T-cell (primary cell): ENCODE measurements at regions not wholly inside any gene's neighbourhood (a gene's known extent, or its start where the extent isn't known, plus 50 kb on each side); places are given as distances from the start of the nearest gene placed in this dataset.

Experiments
- ATAC-seq, 4 experiments: fragments of 200-7000 bp in 3 of 4; fragments of 150-1000 bp in 1 of 4; cut with Tn5 transposase; replicated peaks in 1 of 4; 1 replicate in 3 of 4; 2 replicates in 1 of 4; pipeline ENCODE4 v1.10.0; 2021; ENCODE audit warnings: moderate library complexity in 3 of 4, mild to moderate bottlenecking in 2 of 4, moderate number of reproducible peaks in 1 of 4
- CTCF ChIA-PET, 2 donors: fragments of 300-600 bp; sonication (Branson Sonifier 250); formaldehyde crosslinking; loops; one replicate each; lab custom pipeline; 2022; ENCODE audit warnings: antibody characterized with exemption in 2 of 2; lab: Charles Lee
- POLR2A ChIA-PET, 2 donors: fragments of 300-600 bp; sonication (Branson Sonifier 250); formaldehyde crosslinking; loops; one replicate each; lab custom pipeline; 2022; ENCODE audit warnings: antibody characterized with exemption in 2 of 2; lab: Charles Lee
- DNase-seq, 35 experiments: peaks; one replicate each; pipeline versions ENCODE4 v3.0.0 to v3.0.0-alpha.2; 2013 to 2023
- H3K27ac ChIP-seq: one replicate; pipeline ENCODE4 v1.5.1; 2013; ENCODE audit warnings: low read length
- H3K27me3 ChIP-seq, 2 experiments: replicated peaks in 1 of 2; 1 replicate in 1 of 2; 2 replicates in 1 of 2; pipeline versions ENCODE4 v1.6.1 to v1.7.0; 2013; ENCODE audit warnings: low read length in 1 of 2, mixed read lengths in 1 of 2; ENCODE audit not compliant: control insufficient read depth in 2 of 2, insufficient read depth in 2 of 2; ENCODE audit errors: extremely low read depth in 1 of 2
- H3K36me3 ChIP-seq, 2 donors: 1 replicate in 1 of 2; 2 replicates in 1 of 2; pipeline versions ENCODE4 v1.6.1 to v1.7.0; 2013; ENCODE audit warnings: low read length in 1 of 2; ENCODE audit not compliant: control insufficient read depth in 2 of 2, insufficient read depth in 1 of 2; ENCODE audit errors: extremely low read depth in 1 of 2
- H3K4me1 ChIP-seq, 2 experiments: 1 replicate in 1 of 2; 2 replicates in 1 of 2; pipeline versions ENCODE4 v1.6.1 to v1.7.0; 2013; ENCODE audit warnings: low read length in 2 of 2, mixed read lengths in 1 of 2; ENCODE audit not compliant: insufficient read depth in 2 of 2, control insufficient read depth in 1 of 2; ENCODE audit errors: extremely low read depth in 1 of 2
- H3K4me3 ChIP-seq, 2 donors: 1 replicate in 1 of 2; 2 replicates in 1 of 2; pipeline versions ENCODE4 v1.5.1 to v1.7.0; 2013; ENCODE audit warnings: mild to moderate bottlenecking in 2 of 2, low read length in 1 of 2, moderate library complexity in 1 of 2; ENCODE audit not compliant: control insufficient read depth in 1 of 2; ENCODE audit errors: extremely low read depth in 1 of 2
- H3K9me3 ChIP-seq: 2 replicates; pipeline ENCODE4 v1.7.0; 2013
- H3K27ac Mint-ChIP-seq, 2 donors: one replicate each; pipeline ENCODE4 v1.8.0; 2020 to 2021; ENCODE audit warnings: mild to moderate bottlenecking in 2 of 2, mixed read lengths in 2 of 2
- H3K27me3 Mint-ChIP-seq, 2 donors: one replicate each; pipeline ENCODE4 v1.8.0; 2021 to 2022; ENCODE audit warnings: mixed read lengths in 2 of 2
- H3K36me3 Mint-ChIP-seq: one replicate; pipeline ENCODE4 v1.8.0; 2021; ENCODE audit warnings: mixed read lengths
- H3K4me1 Mint-ChIP-seq, 3 donors: one replicate each; pipeline ENCODE4 v1.8.0; 2020 to 2022; ENCODE audit warnings: mixed read lengths in 3 of 3, mild to moderate bottlenecking in 1 of 3
- H3K4me3 Mint-ChIP-seq, 3 donors: one replicate each; pipeline ENCODE4 v1.8.0; 2020 to 2022; ENCODE audit warnings: mild to moderate bottlenecking in 3 of 3, mixed read lengths in 3 of 3, moderate library complexity in 3 of 3
- H3K9me3 Mint-ChIP-seq, 3 donors: one replicate each; pipeline ENCODE4 v1.8.0; 2020 to 2022; ENCODE audit warnings: mixed read lengths in 3 of 3
- WGBS: methylation state at CpG from one replicate; pipeline ENCODE4 v1.1.5; 2013; ENCODE audit warnings: missing lambda C conversion rate; ENCODE audit not compliant: insufficient coverage; 5-methylcytosine and 5-hydroxymethylcytosine counted together

GRCh38 chr2:226603606-226604005 is 196.0 kb downstream of the IRS1 start:
- no peak overlapping the region for H3K27ac Mint-ChIP-seq
- H3K36me3 Mint-ChIP-seq: no peaks in the 10 kb centered on the region
- H3K4me1 Mint-ChIP-seq: peaks cover 1 to 13% (median 12%) of the 10 kb centered on the region in 3 donors
- H3K4me1 ChIP-seq: no peaks in the 10 kb centered on the region
- H3K9me3 Mint-ChIP-seq: no peaks in the 10 kb centered on the region
- ChIA-PET POLR2A (no interaction called here), CTCF (interaction anchor here in 1 of 2 donors (0.6 kb wide), 1 partner anchor 36 kb away, joined by 3 read pairs; no protein-coding TSS in a partner anchor)
- no peak for DNase-seq
- H3K27me3 Mint-ChIP-seq: peaks cover 8 to 14% of the 10 kb centered on the region in 2 donors
- H3K27me3 ChIP-seq: no peaks in the 10 kb centered on the region
- no peak overlapping the region for H3K4me3 Mint-ChIP-seq
- H3K9me3 ChIP-seq: no peaks in the 10 kb centered on the region
- no peak for ATAC-seq
- no peaks in the 10 kb centered on the region for H3K36me3 ChIP-seq
- no peak overlapping the region for H3K4me3 ChIP-seq
- no peak overlapping the region for H3K27ac ChIP-seq
- 86% methylated on average over 1 of the region's 1 CpG for WGBS

- Mint-ChIP-seq H3K36me3 (no peaks in the 10 kb centered on the region), H3K4me3 (no peak overlapping the region), H3K4me1 (no peaks in the 10 kb centered on the region), H3K27ac (no peak overlapping the region), H3K9me3 (no peaks in the 10 kb centered on the region), H3K27me3 (peaks cover 8 to 19% of the 10 kb centered on the region in 2 donors)
- no peak for DNase-seq
- WGBS: no CpG with 5 or more reads among the region's 4 CpGs
- Histone ChIP-seq H3K27me3 (no peaks in the 10 kb centered on the region), H3K27ac (no peak overlapping the region), H3K4me1 (no peaks in the 10 kb centered on the region), H3K36me3 (no peaks in the 10 kb centered on the region), H3K4me3 (no peak overlapping the region), H3K9me3 (no peaks in the 10 kb centered on the region)
- ChIA-PET CTCF (interaction anchor here in 1 of 2 donors (0.6 kb wide), 1 partner anchor 99 kb away, joined by 4 read pairs; no protein-coding TSS in a partner anchor), POLR2A (interaction anchor here in 1 of 2 donors (0.6 kb wide), 1 partner anchor 415 kb away, joined by 3 read pairs; no protein-coding TSS in a partner anchor)
- ATAC-seq: no peak
These were observed 197.5 kb downstream of the IRS1 start for GRCh38 chr2:226601881-226602662.

- Histone ChIP-seq H3K36me3 (no peaks in the 10 kb centered on the region), H3K27ac (no peak overlapping the region), H3K4me3 (no peak overlapping the region), H3K4me1 (no peaks in the 10 kb centered on the region), H3K27me3 (no peaks in the 10 kb centered on the region), H3K9me3 (no peaks in the 10 kb centered on the region)
- peaks cover 15 to 27% of the 10 kb centered on the region in 2 donors for H3K27me3 Mint-ChIP-seq
- POLR2A ChIA-PET: no interaction called here
- no peaks in the 10 kb centered on the region for H3K4me1 Mint-ChIP-seq
- DNase-seq (no peak), ATAC-seq (no peak)
- no peak overlapping the region for H3K4me3 Mint-ChIP-seq
- H3K27ac Mint-ChIP-seq: no peak overlapping the region
- CTCF ChIA-PET: no interaction called here
- no peaks in the 10 kb centered on the region for H3K36me3 Mint-ChIP-seq
- H3K9me3 Mint-ChIP-seq: no peaks in the 10 kb centered on the region
- 50% methylated on average over 2 of the region's 5 CpGs for WGBS
These were observed 198.8 kb downstream of the IRS1 start for GRCh38 chr2:226600802-226601201.

GRCh38 chr2:226600184-226600583 is 199.4 kb downstream of the IRS1 start:
- no CpG with 5 or more reads among the region's 5 CpGs for WGBS
- CTCF ChIA-PET: no interaction called here
- H3K27me3 Mint-ChIP-seq: peaks cover 15 to 27% of the 10 kb centered on the region in 2 donors

GRCh38 chr2:226589043-226589442 is 210.6 kb downstream of the IRS1 start:
- Mint-ChIP-seq H3K4me3 (no peak overlapping the region), H3K4me1 (no peaks in the 10 kb centered on the region), H3K27me3 (peaks cover 12 to 14% of the 10 kb centered on the region in 2 donors), H3K27ac (no peak overlapping the region), H3K36me3 (no peaks in the 10 kb centered on the region), H3K9me3 (no peaks in the 10 kb centered on the region)
- Histone ChIP-seq H3K4me3 (no peak overlapping the region), H3K27me3 (peaks cover 0 to 8% of the 10 kb centered on the region in 2 experiments), H3K4me1 (no peaks in the 10 kb centered on the region), H3K27ac (no peak overlapping the region), H3K9me3 (no peaks in the 10 kb centered on the region), H3K36me3 (no peaks in the 10 kb centered on the region)
- CTCF ChIA-PET: no interaction called here
- DNase-seq (no peak), ATAC-seq (no peak)
- POLR2A ChIA-PET: no interaction called here

More at GRCh38 chr2:226600184-226600583, 199.4 kb downstream of the IRS1 start:
- POLR2A ChIA-PET: no interaction called here
- ATAC-seq (no peak), DNase-seq (no peak)
- no peaks in the 10 kb centered on the region for H3K9me3 ChIP-seq
- H3K27me3 ChIP-seq: no peaks in the 10 kb centered on the region
- no peaks in the 10 kb centered on the region for H3K4me1 Mint-ChIP-seq
- H3K4me1 ChIP-seq: no peaks in the 10 kb centered on the region
- no peaks in the 10 kb centered on the region for H3K36me3 Mint-ChIP-seq
- H3K27ac Mint-ChIP-seq: no peak overlapping the region
- no peak overlapping the region for H3K4me3 ChIP-seq
- H3K4me3 Mint-ChIP-seq: no peak overlapping the region
- no peak overlapping the region for H3K27ac ChIP-seq
- no peaks in the 10 kb centered on the region for H3K9me3 Mint-ChIP-seq
- H3K36me3 ChIP-seq: no peaks in the 10 kb centered on the region

GRCh38 chr2:226585130-226585561 is 214.5 kb downstream of the IRS1 start:
- H3K27me3 Mint-ChIP-seq: peaks cover 9 to 19% of the 10 kb centered on the region in 2 donors

More at GRCh38 chr2:226585130-226585561, 214.5 kb downstream of the IRS1 start:
- DNase-seq: no peak
- H3K9me3 ChIP-seq: no peaks in the 10 kb centered on the region
- no peak overlapping the region for H3K4me3 ChIP-seq
- no peaks in the 10 kb centered on the region for H3K4me1 Mint-ChIP-seq
- no peak overlapping the region for H3K27ac Mint-ChIP-seq
- no peaks in the 10 kb centered on the region for H3K27me3 ChIP-seq
- no peaks in the 10 kb centered on the region for H3K4me1 ChIP-seq
- no peak for ATAC-seq
- H3K27ac ChIP-seq: no peak overlapping the region
- POLR2A ChIA-PET: no interaction called here
- no peaks in the 10 kb centered on the region for H3K36me3 Mint-ChIP-seq
- H3K4me3 Mint-ChIP-seq: no peak overlapping the region
- CTCF ChIA-PET: interaction anchor here (0.6 to 0.7 kb wide), 2 partner anchors 150 to 210 kb away, joined by 4 to 6 read pairs; no protein-coding TSS in a partner anchor
- peaks cover 0 to 4% (median 0%) of the 10 kb centered on the region in 3 donors for H3K9me3 Mint-ChIP-seq
- WGBS: no CpG with 5 or more reads among the region's 1 CpG
- H3K36me3 ChIP-seq: no peaks in the 10 kb centered on the region
